DND-41 (cell line): ENCODE measurements at regions not wholly inside any gene's neighbourhood (a gene's known extent, or its start where the extent isn't known, plus 50 kb on each side); places are given as distances from the start of the nearest gene placed in this dataset.

Source experiments
- EZH2 ChIP-seq: IDR thresholded peaks from 3 replicates; pipeline ENCODE4 v1.6.1; 2012; ENCODE audit warnings: borderline replicate concordance, low read depth, mild to moderate bottlenecking, moderate library complexity, low read length, inconsistent platforms; ENCODE audit not compliant: severe bottlenecking
- TF ChIP-seq, protein P1 (sequence below): IDR thresholded peaks from 2 replicates; pipeline ENCODE4 v1.5.1; 2012; ENCODE audit warnings: borderline replicate concordance, low read length, moderate library complexity, mild to moderate bottlenecking; ENCODE audit not compliant: poor library complexity, severe bottlenecking; ENCODE audit errors: extremely low read depth

DNA sequence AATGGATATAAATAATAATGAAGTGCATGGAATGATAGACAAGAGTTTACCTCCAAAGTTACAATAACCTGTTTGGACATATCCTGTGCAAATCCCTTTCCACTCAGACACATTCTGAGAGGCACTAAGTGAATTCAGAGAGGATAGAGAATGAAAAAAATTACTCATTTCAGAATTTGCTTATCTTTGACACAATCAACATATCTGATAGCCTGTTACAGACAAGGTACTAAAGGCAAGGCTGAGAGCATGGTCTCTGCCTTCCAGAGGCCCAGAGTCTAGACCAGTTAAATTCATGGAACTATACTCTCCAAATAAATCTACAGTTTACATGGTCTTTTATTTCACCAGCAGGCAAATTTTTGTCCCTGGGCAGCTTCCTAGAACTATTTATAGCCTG lies 371.8 kb upstream of the PTGER4 start:
- TF ChIP-seq, protein P1, sequence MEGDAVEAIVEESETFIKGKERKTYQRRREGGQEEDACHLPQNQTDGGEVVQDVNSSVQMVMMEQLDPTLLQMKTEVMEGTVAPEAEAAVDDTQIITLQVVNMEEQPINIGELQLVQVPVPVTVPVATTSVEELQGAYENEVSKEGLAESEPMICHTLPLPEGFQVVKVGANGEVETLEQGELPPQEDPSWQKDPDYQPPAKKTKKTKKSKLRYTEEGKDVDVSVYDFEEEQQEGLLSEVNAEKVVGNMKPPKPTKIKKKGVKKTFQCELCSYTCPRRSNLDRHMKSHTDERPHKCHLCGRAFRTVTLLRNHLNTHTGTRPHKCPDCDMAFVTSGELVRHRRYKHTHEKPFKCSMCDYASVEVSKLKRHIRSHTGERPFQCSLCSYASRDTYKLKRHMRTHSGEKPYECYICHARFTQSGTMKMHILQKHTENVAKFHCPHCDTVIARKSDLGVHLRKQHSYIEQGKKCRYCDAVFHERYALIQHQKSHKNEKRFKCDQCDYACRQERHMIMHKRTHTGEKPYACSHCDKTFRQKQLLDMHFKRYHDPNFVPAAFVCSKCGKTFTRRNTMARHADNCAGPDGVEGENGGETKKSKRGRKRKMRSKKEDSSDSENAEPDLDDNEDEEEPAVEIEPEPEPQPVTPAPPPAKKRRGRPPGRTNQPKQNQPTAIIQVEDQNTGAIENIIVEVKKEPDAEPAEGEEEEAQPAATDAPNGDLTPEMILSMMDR = no peak
- TF ChIP-seq EZH2 = no peak
